Naive thymus-derived CD4-positive, alpha-beta T cell (primary cell): ENCODE measurements at regions not wholly inside any gene's neighbourhood (a gene's known extent, or its start where the extent isn't known, plus 50 kb on each side); places are given as distances from the start of the nearest gene placed in this dataset.

Source experiments
- ATAC-seq: fragments of 150-1000 bp; cut with Tn5 transposase; 2 replicates; pipeline ENCODE4 v1.10.0; 2021; ENCODE audit warnings: mild to moderate bottlenecking, moderate library complexity
- CTCF ChIA-PET: fragments of 350-600 bp; sonication (Branson Sonifier 250); formaldehyde crosslinking; loops from one replicate; lab custom pipeline; 2021; ENCODE audit warnings: antibody characterized with exemption; lab: Charles Lee
- POLR2A ChIA-PET: fragments of 350-600 bp; sonication (Branson Sonifier 250); formaldehyde crosslinking; loops from one replicate; lab custom pipeline; 2021; ENCODE audit warnings: antibody characterized with exemption, inconsistent platforms; lab: Charles Lee
- DNase-seq, 9 donors: peaks; one replicate each; pipeline versions ENCODE4 v3.0.0 to v3.0.0-alpha.2; 2020 to 2022; ENCODE audit warnings: mixed read lengths in 1 of 9
- H3K27ac ChIP-seq: one replicate; pipeline ENCODE4 v1.7.0; 2013; ENCODE audit warnings: mild to moderate bottlenecking, low read depth, low read length, moderate library complexity
- H3K27me3 ChIP-seq, 2 donors: one replicate each; pipeline ENCODE4 v1.7.0; 2013; ENCODE audit warnings: low read length in 2 of 2, mild to moderate bottlenecking in 2 of 2, moderate library complexity in 2 of 2; ENCODE audit not compliant: control insufficient read depth in 2 of 2, insufficient read depth in 2 of 2
- H3K36me3 ChIP-seq, 3 experiments: 1 replicate in 2 of 3; 2 replicates in 1 of 3; pipeline ENCODE4 v1.7.0; 2013; ENCODE audit warnings: low read length in 3 of 3, mild to moderate bottlenecking in 3 of 3, moderate library complexity in 1 of 3; ENCODE audit not compliant: insufficient read depth in 3 of 3, control insufficient read depth in 2 of 3
- H3K4me1 ChIP-seq, 2 donors: one replicate each; pipeline ENCODE4 v1.7.0; 2013; ENCODE audit warnings: low read length in 2 of 2, mild to moderate bottlenecking in 2 of 2, moderate library complexity in 1 of 2; ENCODE audit not compliant: control insufficient read depth in 2 of 2, insufficient read depth in 2 of 2
- H3K4me3 ChIP-seq: 2 replicates; pipeline ENCODE4 v1.7.0; 2013; ENCODE audit warnings: mild to moderate bottlenecking, low read length
- H3K9me3 ChIP-seq, 3 experiments: 1 replicate in 2 of 3; 2 replicates in 1 of 3; pipeline ENCODE4 v1.7.0; 2013; ENCODE audit warnings: low read length in 3 of 3; ENCODE audit not compliant: control insufficient read depth in 2 of 3
- H3K27ac Mint-ChIP-seq, 9 donors: one replicate each; pipeline ENCODE4 v1.8.0; 2020 to 2022; ENCODE audit warnings: mixed read lengths in 9 of 9, mild to moderate bottlenecking in 8 of 9, moderate library complexity in 5 of 9, inconsistent platforms in 2 of 9
- H3K27me3 Mint-ChIP-seq, 5 donors: one replicate each; pipeline ENCODE4 v1.8.0; 2021 to 2022; ENCODE audit warnings: mixed read lengths in 5 of 5, mild to moderate bottlenecking in 1 of 5
- H3K36me3 Mint-ChIP-seq, 5 donors: one replicate each; pipeline ENCODE4 v1.8.0; 2020 to 2022; ENCODE audit warnings: mixed read lengths in 5 of 5, mild to moderate bottlenecking in 3 of 5, inconsistent platforms in 1 of 5
- H3K4me1 Mint-ChIP-seq, 7 donors: one replicate each; pipeline ENCODE4 v1.8.0; 2020 to 2022; ENCODE audit warnings: mixed read lengths in 7 of 7, mild to moderate bottlenecking in 3 of 7, inconsistent platforms in 1 of 7
- H3K4me3 Mint-ChIP-seq, 10 donors: one replicate each; pipeline ENCODE4 v1.8.0; 2020 to 2022; ENCODE audit warnings: mild to moderate bottlenecking in 10 of 10, mixed read lengths in 10 of 10, moderate library complexity in 6 of 10, inconsistent platforms in 2 of 10
- H3K9me3 Mint-ChIP-seq, 11 donors: one replicate each; pipeline ENCODE4 v1.8.0; 2020 to 2022; ENCODE audit warnings: mixed read lengths in 11 of 11, mild to moderate bottlenecking in 4 of 11, inconsistent platforms in 1 of 11, moderate library complexity in 1 of 11
- intact Hi-C, 2 donors: fragments of 100-400 bp; cut with micrococcal nuclease; formaldehyde crosslinking; loops; one replicate each; pipeline ENCODE4 v1.15.1; 2023

- Histone ChIP-seq H3K9me3 (no peaks in the 10 kb centered on the region), H3K27ac (no peak overlapping the region), H3K4me3 (no peak overlapping the region), H3K36me3 (no peaks in the 10 kb centered on the region), H3K4me1 (no peaks in the 10 kb centered on the region), H3K27me3 (no peaks in the 10 kb centered on the region)
- ChIA-PET POLR2A (no interaction called here), CTCF (no interaction called here)
- H3K27ac Mint-ChIP-seq, result no peak overlapping the region
- no peak for DNase-seq
- peaks cover 0 to 3% (median 0%) of the 10 kb centered on the region in 11 donors for H3K9me3 Mint-ChIP-seq
- ATAC-seq, result no peak
- H3K36me3 Mint-ChIP-seq, result no peaks in the 10 kb centered on the region
- H3K4me3 Mint-ChIP-seq, result no peak overlapping the region
- H3K27me3 Mint-ChIP-seq, result peaks cover 0 to 19% (median 10%) of the 10 kb centered on the region in 5 donors
- H3K4me1 Mint-ChIP-seq, result peaks cover 0 to 5% (median 0%) of the 10 kb centered on the region in 7 donors
- intact Hi-C loops, result no loop called here
Observed at GRCh38 chr20:6265204-6265904, 142.5 kb upstream of the FERMT1 start.

- no peak overlapping the region for H3K4me3 Mint-ChIP-seq
- Histone ChIP-seq H3K27ac (no peak overlapping the region), H3K27me3 (no peaks in the 10 kb centered on the region), H3K4me3 (no peak overlapping the region), H3K4me1 (no peaks in the 10 kb centered on the region), H3K36me3 (no peaks in the 10 kb centered on the region), H3K9me3 (no peaks in the 10 kb centered on the region)
- H3K36me3 Mint-ChIP-seq, result no peaks in the 10 kb centered on the region
- CTCF ChIA-PET, result no interaction called here
- intact Hi-C loops, result no loop called here
- no peak overlapping the region for H3K27ac Mint-ChIP-seq
- H3K27me3 Mint-ChIP-seq, result peaks cover 0 to 17% (median 10%) of the 10 kb centered on the region in 5 donors
- POLR2A ChIA-PET, result no interaction called here
- peaks cover 0 to 12% (median 4%) of the 10 kb centered on the region in 11 donors for H3K9me3 Mint-ChIP-seq
- peaks cover 0 to 2% (median 0%) of the 10 kb centered on the region in 7 donors for H3K4me1 Mint-ChIP-seq
- DNase-seq (no peak), ATAC-seq (no peak)
Observed at GRCh38 chr20:6253396-6253795, 130.6 kb upstream of the FERMT1 start.

GRCh38 chr20:6245436-6245835 lies 122.6 kb upstream of the FERMT1 start:
- Histone ChIP-seq H3K4me3 (no peak overlapping the region), H3K4me1 (no peaks in the 10 kb centered on the region), H3K27me3 (no peaks in the 10 kb centered on the region), H3K9me3 (no peaks in the 10 kb centered on the region), H3K36me3 (no peaks in the 10 kb centered on the region), H3K27ac (no peak overlapping the region)
- CTCF ChIA-PET, result no interaction called here
- DNase-seq, result no peak
- H3K4me3 Mint-ChIP-seq, result no peak overlapping the region
- intact Hi-C loops, result no loop called here
- H3K27me3 Mint-ChIP-seq, result peaks cover 0 to 44% (median 6%) of the 10 kb centered on the region in 5 donors
- POLR2A ChIA-PET, result no interaction called here
- H3K27ac Mint-ChIP-seq, result no peak overlapping the region
- H3K36me3 Mint-ChIP-seq, result no peaks in the 10 kb centered on the region
- no peak for ATAC-seq
- H3K4me1 Mint-ChIP-seq, result peaks cover 0 to 2% (median 0%) of the 10 kb centered on the region in 7 donors
- peaks cover 0 to 21% (median 5%) of the 10 kb centered on the region in 11 donors for H3K9me3 Mint-ChIP-seq

- Mint-ChIP-seq H3K27me3 (peaks cover 0 to 33% (median 9%) of the 10 kb centered on the region in 5 donors), H3K9me3 (peaks cover 0 to 12% (median 4%) of the 10 kb centered on the region in 11 donors), H3K4me3 (no peak overlapping the region), H3K36me3 (no peaks in the 10 kb centered on the region), H3K27ac (no peak overlapping the region), H3K4me1 (no peaks in the 10 kb centered on the region)
- no peak overlapping the region for H3K4me3 ChIP-seq
- no peaks in the 10 kb centered on the region for H3K4me1 ChIP-seq
- ChIA-PET POLR2A (no interaction called here), CTCF (no interaction called here)
- no peak overlapping the region for H3K27ac ChIP-seq
- no peak for ATAC-seq
- H3K36me3 ChIP-seq, result no peaks in the 10 kb centered on the region
- H3K27me3 ChIP-seq, result no peaks in the 10 kb centered on the region
- no peaks in the 10 kb centered on the region for H3K9me3 ChIP-seq
- intact Hi-C loops, result no loop called here
- DNase-seq, result no peak
Observed at GRCh38 chr20:6241591-6241990, 118.8 kb upstream of the FERMT1 start.

GRCh38 chr20:6240059-6240458 lies 117.2 kb upstream of the FERMT1 start:
- POLR2A ChIA-PET, result no interaction called here
- H3K4me1 Mint-ChIP-seq, result no peaks in the 10 kb centered on the region
- peaks cover 0 to 22% (median 0%) of the 10 kb centered on the region in 5 donors for H3K27me3 Mint-ChIP-seq
- intact Hi-C loops, result no loop called here
- no peaks in the 10 kb centered on the region for H3K36me3 Mint-ChIP-seq
- CTCF ChIA-PET, result no interaction called here
- no peaks in the 10 kb centered on the region for H3K27me3 ChIP-seq
- DNase-seq, result no peak
- H3K4me3 Mint-ChIP-seq, result no peak overlapping the region
- no peaks in the 10 kb centered on the region for H3K4me1 ChIP-seq
- peak overlapping the region in 1 of 9 donors; percentile 1 for H3K27ac Mint-ChIP-seq
- no peak overlapping the region for H3K27ac ChIP-seq
- no peak for ATAC-seq
- no peak overlapping the region for H3K4me3 ChIP-seq
- H3K36me3 ChIP-seq, result no peaks in the 10 kb centered on the region
- peaks cover 0 to 12% (median 4%) of the 10 kb centered on the region in 11 donors for H3K9me3 Mint-ChIP-seq
- H3K9me3 ChIP-seq, result no peaks in the 10 kb centered on the region

GRCh38 chr20:6238421-6238820 lies 115.6 kb upstream of the FERMT1 start:
- Histone ChIP-seq H3K4me1 (no peaks in the 10 kb centered on the region), H3K27ac (no peak overlapping the region), H3K27me3 (no peaks in the 10 kb centered on the region), H3K9me3 (no peaks in the 10 kb centered on the region), H3K4me3 (no peak overlapping the region), H3K36me3 (no peaks in the 10 kb centered on the region)
- Mint-ChIP-seq H3K36me3 (no peaks in the 10 kb centered on the region), H3K4me1 (no peaks in the 10 kb centered on the region), H3K27me3 (peaks cover 0 to 25% (median 0%) of the 10 kb centered on the region in 5 donors), H3K9me3 (peaks cover 0 to 14% (median 3%) of the 10 kb centered on the region in 11 donors), H3K27ac (no peak overlapping the region), H3K4me3 (no peak overlapping the region)
- no peak for ATAC-seq
- ChIA-PET CTCF (no interaction called here), POLR2A (no interaction called here)
- DNase-seq, result no peak
- intact Hi-C loops, result no loop called here

GRCh38 chr20:6235510-6235909 lies 112.7 kb upstream of the FERMT1 start:
- ATAC-seq, result no peak

More at GRCh38 chr20:6235510-6235909, 112.7 kb upstream of the FERMT1 start:
- no peaks in the 10 kb centered on the region for H3K9me3 ChIP-seq
- no peaks in the 10 kb centered on the region for H3K27me3 ChIP-seq
- Mint-ChIP-seq H3K36me3 (no peaks in the 10 kb centered on the region), H3K27me3 (peaks cover 0 to 13% (median 0%) of the 10 kb centered on the region in 5 donors), H3K9me3 (peaks cover 0 to 16% (median 5%) of the 10 kb centered on the region in 11 donors), H3K27ac (no peak overlapping the region), H3K4me3 (no peak overlapping the region), H3K4me1 (no peaks in the 10 kb centered on the region)
- H3K36me3 ChIP-seq, result no peaks in the 10 kb centered on the region
- ChIA-PET CTCF (no interaction called here), POLR2A (no interaction called here)
- intact Hi-C loops, result no loop called here
- no peak overlapping the region for H3K27ac ChIP-seq
- no peak for DNase-seq
- H3K4me1 ChIP-seq, result no peaks in the 10 kb centered on the region
- no peak overlapping the region for H3K4me3 ChIP-seq
